K562 (cell line): ENCODE measurements at regions not wholly inside any gene's neighbourhood (a gene's known extent, or its start where the extent isn't known, plus 50 kb on each side); places are given as distances from the start of the nearest gene placed in this dataset.

Source experiments
- CREBBP ChIP-seq: IDR thresholded peaks from one replicate; pipeline ENCODE4 v1.6.1; 2012; ENCODE audit warnings: low read depth, mild to moderate bottlenecking, control low read depth, inconsistent platforms, low read length
- HMG20A ChIP-seq: fragments of 450-650 bp; formaldehyde crosslinking; conservative IDR thresholded peaks from 2 replicates; pipeline ENCODE4 v1.4.0; 2020; ENCODE audit warnings: mild to moderate bottlenecking, mixed read lengths
- KDM2B ChIP-seq: fragments of 250-450 bp; sonication (Bioruptor Pico); IDR thresholded peaks from 2 replicates; pipeline ENCODE4 v1.8.0; 2021; ENCODE audit warnings: mild to moderate bottlenecking, moderate library complexity
- MAFG ChIP-seq: fragments of 450-650 bp; conservative IDR thresholded peaks from 2 replicates; pipeline ENCODE4 v1.6.1; 2016; ENCODE audit warnings: missing genetic modification characterization, missing compliant biosample characterization
- MTA1 ChIP-seq: fragments of 450-650 bp; IDR thresholded peaks from 2 replicates; pipeline ENCODE4 v1.6.1; 2017; ENCODE audit warnings: borderline replicate concordance
- MTA2 ChIP-seq: fragments of 450-650 bp; IDR thresholded peaks from 2 replicates; pipeline ENCODE4 v1.6.1; 2016; ENCODE audit warnings: low read depth
- NFIC ChIP-seq: fragments of 450-650 bp; IDR thresholded peaks from 2 replicates; pipeline ENCODE4 v1.6.1; 2017; ENCODE audit warnings: mild to moderate bottlenecking, inconsistent platforms
- PATZ1 ChIP-seq: fragments of 250-450 bp; sonication (Bioruptor Pico); IDR thresholded peaks from 2 replicates; pipeline ENCODE4 v1.5.0; 2020; ENCODE audit warnings: mild to moderate bottlenecking, borderline replicate concordance
- PHB2 ChIP-seq: fragments of 450-650 bp; IDR thresholded peaks from 2 replicates; pipeline ENCODE4 v1.6.1; 2017; ENCODE audit warnings: low read depth
- PTTG1 ChIP-seq: fragments of 450-650 bp; IDR thresholded peaks from 2 replicates; pipeline ENCODE4 v1.6.1; 2016; ENCODE audit warnings: low read depth, mild to moderate bottlenecking, missing genetic modification characterization, missing compliant biosample characterization
- RBFOX2 ChIP-seq: fragments of 200-400 bp; formaldehyde crosslinking; IDR thresholded peaks from 2 replicates; pipeline ENCODE4 v1.6.1; 2017; ENCODE audit warnings: low read depth, mild to moderate bottlenecking, low read length, moderate library complexity
- SFPQ ChIP-seq: fragments of 200-400 bp; formaldehyde crosslinking; IDR thresholded peaks from 2 replicates; pipeline ENCODE4 v1.6.1; 2017; ENCODE audit warnings: mild to moderate bottlenecking, low read depth, low read length, moderate library complexity
- SOX6 ChIP-seq: fragments of 450-650 bp; IDR thresholded peaks from 2 replicates; pipeline ENCODE4 v1.6.1; 2014; ENCODE audit warnings: mild to moderate bottlenecking
- SREBF2 ChIP-seq: sonication (generic); formaldehyde crosslinking; IDR thresholded peaks from 2 replicates; pipeline ENCODE4 v1.4.0; 2020; ENCODE audit warnings: mild to moderate bottlenecking, missing genetic modification reagents
- TRIM28 ChIP-seq: fragments of 450-650 bp; IDR thresholded peaks from 2 replicates; pipeline ENCODE4 v1.6.1; 2017
- WHSC1 ChIP-seq: IDR thresholded peaks from one replicate; pipeline ENCODE4 v1.6.1; 2012; ENCODE audit warnings: low read length, control low read depth, inconsistent platforms
- ZBTB11 ChIP-seq, 3 experiments: fragments of 200-800 bp in 1 of 3; fragments of 250-450 bp in 1 of 3; fragments of 450-650 bp in 1 of 3; sonication (Bioruptor Pico) in 1 of 3; sonication (Bioruptor generic) in 1 of 3; formaldehyde crosslinking in 1 of 3; IDR thresholded peaks; 2 replicates each; pipeline versions ENCODE4 v1.6.1 to v1.8.0; 2016 to 2022; ENCODE audit warnings: mild to moderate bottlenecking in 2 of 3, missing genetic modification characterization in 2 of 3, missing compliant biosample characterization in 1 of 3, moderate library complexity in 1 of 3
- ZNF12 ChIP-seq: sonication (generic); formaldehyde crosslinking; IDR thresholded peaks from 2 replicates; pipeline ENCODE4 v1.4.0; 2020; ENCODE audit warnings: mild to moderate bottlenecking, missing genetic modification reagents
- ZNF431 ChIP-seq: sonication (generic); formaldehyde crosslinking; IDR thresholded peaks from 2 replicates; pipeline ENCODE4 v1.8.0; 2022; ENCODE audit warnings: mild to moderate bottlenecking, missing genetic modification reagents
- TF ChIP-seq, protein P1 (sequence below): IDR thresholded peaks from 2 replicates; pipeline ENCODE4 v1.6.1; 2014; ENCODE audit warnings: antibody characterized with exemption

DNA sequence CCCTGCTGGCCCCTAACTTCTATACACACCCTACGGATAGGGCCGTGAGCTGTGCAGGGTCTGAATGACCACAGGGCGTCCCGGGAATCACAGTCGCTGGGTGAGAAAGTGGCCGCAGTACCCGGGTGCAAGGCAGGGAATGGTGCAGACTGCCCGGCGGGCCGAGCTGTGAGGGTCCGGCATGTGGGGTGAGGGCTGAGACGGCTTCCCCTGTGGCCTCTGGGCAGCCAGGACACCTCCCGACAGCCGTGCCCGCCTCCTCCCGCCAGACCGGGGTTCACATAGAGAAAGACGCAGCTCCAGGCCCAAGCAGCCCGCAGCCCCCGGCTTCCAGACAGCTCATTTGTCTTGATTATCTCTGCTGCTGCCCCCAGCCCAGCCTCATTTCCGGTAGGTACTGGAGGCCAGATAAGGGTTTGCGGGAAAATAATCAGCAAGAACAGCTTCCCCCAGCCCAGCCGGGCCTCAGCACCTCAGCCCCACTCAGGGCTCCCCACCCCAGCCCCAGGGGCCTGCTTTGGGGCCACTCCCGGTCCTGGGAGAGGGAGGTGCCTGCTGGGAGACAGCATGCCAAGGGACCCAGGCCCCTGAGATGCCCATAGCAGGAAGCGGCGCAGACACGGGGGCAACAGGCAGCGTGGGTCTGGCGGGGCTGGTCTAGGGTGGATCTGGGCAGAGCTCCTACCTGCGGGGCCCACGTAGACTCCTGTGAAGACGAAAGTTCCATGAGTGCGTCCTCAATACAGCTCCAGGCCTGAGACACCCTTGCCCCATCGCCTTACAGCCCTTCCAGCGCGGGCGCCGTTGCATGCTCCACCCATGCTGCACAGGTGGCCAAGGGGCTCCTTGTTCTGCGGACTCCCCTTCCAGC is 123.1 kb downstream of the BRD1 start (continued):
- no peak for TF ChIP-seq ZBTB11 (CRISPR knock-in tag; IDR thresholded peaks at IDR 0.05)
- TF ChIP-seq MTA2: peak; percentile 88
- no peak for TF ChIP-seq SFPQ
- TF ChIP-seq, protein P1, sequence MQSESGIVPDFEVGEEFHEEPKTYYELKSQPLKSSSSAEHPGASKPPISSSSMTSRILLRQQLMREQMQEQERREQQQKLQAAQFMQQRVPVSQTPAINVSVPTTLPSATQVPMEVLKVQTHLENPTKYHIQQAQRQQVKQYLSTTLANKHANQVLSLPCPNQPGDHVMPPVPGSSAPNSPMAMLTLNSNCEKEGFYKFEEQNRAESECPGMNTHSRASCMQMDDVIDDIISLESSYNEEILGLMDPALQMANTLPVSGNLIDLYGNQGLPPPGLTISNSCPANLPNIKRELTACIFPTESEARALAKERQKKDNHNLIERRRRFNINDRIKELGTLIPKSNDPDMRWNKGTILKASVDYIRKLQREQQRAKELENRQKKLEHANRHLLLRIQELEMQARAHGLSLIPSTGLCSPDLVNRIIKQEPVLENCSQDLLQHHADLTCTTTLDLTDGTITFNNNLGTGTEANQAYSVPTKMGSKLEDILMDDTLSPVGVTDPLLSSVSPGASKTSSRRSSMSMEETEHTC: no peak
- TF ChIP-seq HMG20A (CRISPR knock-in tag): no peak
- TF ChIP-seq PATZ1 (CRISPR knock-in tag): no peak
- TF ChIP-seq TRIM28: no peak
- TF ChIP-seq CREBBP: no peak
- no peak for TF ChIP-seq KDM2B (CRISPR knock-in tag)
- TF ChIP-seq ZNF12 (CRISPR knock-in tag): no peak
- peak; percentile 83 for TF ChIP-seq SOX6
- no peak for TF ChIP-seq ZNF431 (CRISPR knock-in tag)
- no peak for TF ChIP-seq PTTG1 (tag)
- peak; percentile 82 for TF ChIP-seq NFIC
- TF ChIP-seq MAFG (tag): no peak
- TF ChIP-seq PHB2: peak; percentile 75; the same call in 1 of the 2 replicates
- no peak for TF ChIP-seq WHSC1
- TF ChIP-seq MTA1: no peak
- no peak for TF ChIP-seq SREBF2 (CRISPR knock-in tag)
- peak; percentile 44; the same call in 1 of the 2 replicates for TF ChIP-seq RBFOX2
